NCI-H2029 (cell line): ENCODE measurements at regions not wholly inside any gene's neighbourhood (a gene's known extent, or its start where the extent isn't known, plus 50 kb on each side); places are given as distances from the start of the nearest gene placed in this dataset.
"Not testable (repeated sequence)": the region's sequence is repeated elsewhere in the genome, so short reads cannot be mapped to it uniquely, and the experiment has no call there.

Experiments used
- DNase-seq: peaks from one replicate; lab custom pipeline; 2025; lab: John Stamatoyannopoulos, UW

- not testable (repeated sequence) for DNase-seq
Measured at GRCh38 chr7:65145710-65146109, 139.2 kb upstream of the ERV3-1 start.

GRCh38 chr7:65145008-65145407 lies 138.5 kb upstream of the ERV3-1 start:
- DNase-seq, result not testable (repeated sequence)

DNA sequence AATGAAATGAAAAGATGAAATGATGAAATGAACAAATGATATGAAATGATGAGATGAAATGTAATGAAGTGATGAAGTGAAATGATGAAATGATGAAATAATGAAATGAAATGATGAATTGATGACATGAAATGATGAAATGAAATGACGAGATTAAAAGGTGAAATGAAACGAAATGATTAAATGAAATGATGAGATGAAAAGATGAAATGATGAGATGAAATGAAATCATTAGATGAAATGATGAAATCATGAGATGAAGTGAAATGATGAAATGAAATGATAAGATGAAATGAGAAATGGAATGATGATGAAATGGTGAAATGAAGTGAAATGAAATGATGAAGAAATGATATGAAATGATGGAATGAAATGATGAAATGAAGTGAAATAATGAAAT lies 138.1 kb upstream of the ERV3-1 start:
- not testable (repeated sequence) for DNase-seq

- not testable (repeated sequence) for DNase-seq
Measured at GRCh38 chr7:65144119-65144518, 137.6 kb upstream of the ERV3-1 start.

DNA sequence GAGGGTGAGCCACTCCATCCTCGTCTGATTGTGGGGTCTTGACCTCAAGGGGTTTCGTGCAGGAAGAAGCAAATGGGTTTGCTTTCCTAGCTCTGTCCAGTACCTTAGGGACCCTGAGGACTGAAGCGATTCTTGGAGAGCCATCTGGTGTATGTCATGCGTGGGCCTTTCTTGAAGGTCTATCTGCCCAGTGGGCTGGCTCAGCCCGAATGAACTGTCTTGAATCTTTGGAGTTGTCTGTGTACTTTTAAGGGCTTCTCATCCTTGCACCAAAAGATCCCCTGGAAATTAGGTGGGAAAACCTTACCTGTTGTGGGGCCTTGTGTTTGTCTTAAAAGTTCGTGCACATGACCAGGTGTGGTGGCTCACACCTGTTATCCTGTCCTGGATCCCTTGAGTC lies 135.4 kb upstream of the ERV3-1 start:
- DNase-seq, result not testable (repeated sequence)

GRCh38 chr7:65141405-65141778 lies 134.9 kb upstream of the ERV3-1 start:
- not testable (repeated sequence) for DNase-seq

DNA sequence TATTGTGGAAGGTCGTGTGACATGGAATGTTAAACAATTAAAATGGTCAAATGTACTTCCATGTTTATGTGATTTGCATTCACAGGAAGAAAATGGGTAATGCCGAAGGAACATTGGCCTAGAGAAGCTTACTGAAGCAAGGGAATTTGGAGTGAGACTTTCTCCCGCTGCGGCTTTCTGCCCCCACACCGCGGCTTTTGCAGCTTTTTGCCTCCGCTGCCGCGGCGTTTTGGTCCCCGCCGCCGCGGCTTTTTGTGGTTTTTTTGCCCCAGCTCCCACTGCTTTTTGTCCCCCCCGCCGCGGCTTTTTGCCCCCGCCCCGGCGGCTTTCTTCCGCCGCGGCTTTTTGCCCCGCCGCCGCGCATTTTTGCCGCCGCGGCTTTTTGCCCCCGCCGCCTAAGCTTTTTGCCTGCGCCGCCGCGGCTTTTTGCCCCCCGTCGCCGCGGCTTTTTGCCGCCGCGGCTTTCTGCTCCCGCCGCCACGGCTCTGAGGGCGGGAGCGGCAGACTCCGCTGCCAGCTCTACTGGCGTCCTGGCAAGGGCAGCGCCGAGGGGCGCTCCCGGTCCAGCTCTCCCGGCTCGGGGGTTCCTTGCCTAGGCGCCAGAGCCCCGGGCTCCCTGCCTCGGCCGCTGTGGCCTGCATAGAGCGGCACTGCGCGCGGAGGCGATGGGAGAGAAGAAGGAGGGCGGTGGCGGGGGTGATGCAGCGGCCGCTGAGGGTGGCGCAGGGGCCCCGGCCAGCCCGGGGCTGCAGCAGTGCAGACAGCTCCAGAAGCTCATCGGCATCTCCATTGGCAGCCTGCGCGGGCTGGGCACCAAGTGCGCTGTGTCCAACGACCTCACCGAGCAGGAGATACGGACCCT lies 134.3 kb upstream of the ERV3-1 start:
- DNase-seq, result not testable (repeated sequence)

- not testable (repeated sequence) for DNase-seq
Measured at GRCh38 chr7:65136850-65137249, 130.4 kb upstream of the ERV3-1 start.

- not testable (repeated sequence) for DNase-seq
Measured at GRCh38 chr7:65133087-65133486, 126.6 kb upstream of the ERV3-1 start.

DNA sequence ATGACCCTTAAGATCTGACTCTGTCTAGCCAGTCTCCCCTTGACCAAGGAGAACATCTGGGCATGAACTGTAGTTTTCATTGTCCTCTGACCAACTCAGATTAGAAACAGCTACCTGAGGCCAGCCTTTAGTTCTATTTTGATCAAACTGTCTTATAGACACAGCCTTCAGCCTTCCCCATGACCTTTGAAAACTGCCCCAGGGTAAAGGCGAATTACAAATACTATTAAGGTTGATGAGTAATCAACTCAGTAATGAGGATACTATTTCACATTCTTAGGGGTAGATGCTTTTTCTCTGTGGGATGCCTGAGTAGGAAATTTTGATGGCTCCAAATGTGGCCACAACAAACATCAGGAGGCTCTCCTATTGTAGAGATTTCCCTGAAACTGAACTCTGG lies 125.8 kb upstream of the ERV3-1 start:
- DNase-seq, result not testable (repeated sequence)

DNA sequence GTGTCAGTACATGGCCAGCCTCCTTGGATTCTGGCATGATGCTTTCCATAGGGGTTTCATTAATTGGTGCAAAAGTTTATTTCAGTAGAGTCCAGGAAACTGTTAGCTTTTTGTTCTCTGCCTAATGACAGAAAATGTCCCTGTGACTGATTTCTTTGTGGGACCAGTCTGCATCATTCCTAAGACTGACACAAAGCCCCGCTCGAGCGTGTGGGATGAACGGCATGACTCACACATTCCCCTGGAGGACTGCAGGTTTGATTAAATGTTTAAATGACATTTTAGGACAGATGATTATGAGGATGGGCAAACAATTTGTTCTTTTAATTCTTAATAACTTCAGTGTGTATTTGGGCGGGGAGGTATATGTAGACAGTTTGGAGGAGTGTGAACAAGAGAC lies 120.9 kb upstream of the ERV3-1 start:
- not testable (repeated sequence) for DNase-seq

- DNase-seq, result not testable (repeated sequence)
Measured at GRCh38 chr7:65124600-65124999, 118.1 kb upstream of the ERV3-1 start.

- DNase-seq, result not testable (repeated sequence)
Measured at GRCh38 chr7:65105650-65106203, 99.2 kb upstream of the ERV3-1 start.

DNA sequence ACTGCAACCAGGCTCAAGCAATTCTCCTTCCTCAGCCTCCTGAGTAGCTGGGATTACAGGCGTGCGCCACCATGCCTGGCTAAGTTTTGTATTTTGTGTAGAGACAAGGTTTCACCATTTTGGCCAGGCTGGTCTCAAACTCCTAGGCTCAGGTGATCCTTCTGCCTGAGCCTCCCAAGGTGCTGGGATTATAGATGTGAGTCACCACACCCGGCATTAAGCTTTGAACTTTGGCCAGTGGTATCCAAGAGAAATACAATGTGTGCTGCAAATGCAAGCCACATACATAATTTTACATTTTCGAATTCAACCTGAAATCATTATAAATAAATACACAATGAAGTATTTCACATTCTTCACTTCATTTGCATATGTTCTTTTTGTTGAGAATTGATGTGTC lies 94.0 kb upstream of the ERV3-1 start:
- not testable (repeated sequence) for DNase-seq

DNA sequence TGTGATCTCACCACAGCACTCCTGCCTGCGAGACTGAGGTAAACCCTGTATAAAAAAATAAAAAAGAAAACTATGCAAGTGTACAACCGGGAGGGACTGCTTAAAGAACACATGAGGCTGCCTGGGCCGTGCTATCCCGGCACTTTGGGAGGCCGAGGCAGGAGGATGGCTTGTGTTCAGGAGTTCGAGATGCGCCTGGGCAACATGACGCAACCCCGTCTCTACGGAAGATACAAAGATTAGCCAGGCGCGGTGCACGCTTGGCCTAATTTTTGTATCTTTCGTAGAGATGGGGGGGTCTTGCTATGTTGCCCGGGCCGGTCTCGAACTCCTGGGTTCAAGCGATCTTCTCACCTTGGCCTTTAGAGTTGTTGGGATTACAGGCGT lies 75.2 kb upstream of the ERV3-1 start:
- DNase-seq, result not testable (repeated sequence)

- peak; percentile 31 for DNase-seq
Measured at GRCh38 chr7:65080799-65081668, 74.5 kb upstream of the ERV3-1 start.

DNA sequence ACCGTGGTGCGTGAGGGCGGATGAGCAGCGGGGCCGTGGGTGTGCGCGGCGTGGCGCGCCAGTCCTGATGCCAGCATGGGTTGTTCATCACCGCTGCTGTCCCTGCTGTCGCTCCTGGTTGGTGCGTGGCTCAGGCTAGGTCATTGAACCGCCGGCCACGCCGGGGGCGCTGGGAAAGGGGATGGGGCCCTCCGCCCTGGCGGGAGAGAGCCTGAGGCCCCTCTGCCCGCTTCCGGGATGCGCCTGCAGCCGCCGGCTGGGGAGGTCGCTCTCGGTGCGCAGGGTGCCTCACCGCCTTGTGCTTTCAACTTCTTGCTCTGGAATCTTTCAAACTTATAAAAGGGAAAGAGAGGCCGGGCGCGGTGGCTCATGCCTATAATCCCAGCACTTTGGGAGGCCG lies 68.5 kb upstream of the ERV3-1 start:
- DNase-seq, result not testable (repeated sequence)

DNA sequence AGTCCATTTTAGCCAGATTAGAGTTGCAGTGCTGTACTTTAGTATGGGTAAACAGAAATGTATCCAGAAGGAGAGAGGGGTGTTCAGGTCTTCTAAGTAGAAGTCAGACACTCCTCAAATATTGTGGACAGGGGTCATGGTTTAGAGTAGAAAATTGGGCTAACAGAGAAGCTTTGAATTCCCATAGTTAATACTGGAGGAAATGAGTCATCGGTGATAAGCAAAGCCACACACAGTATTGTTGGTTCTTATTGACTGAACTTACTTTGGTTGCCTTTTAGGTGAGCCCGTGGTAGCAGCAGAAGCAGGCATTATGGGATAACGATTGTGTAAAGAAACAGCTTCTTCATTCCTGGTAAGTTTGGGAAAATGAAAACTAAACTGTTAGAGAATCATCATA lies 66.7 kb upstream of the ERV3-1 start:
- not testable (repeated sequence) for DNase-seq

- not testable (repeated sequence) for DNase-seq
Measured at GRCh38 chr7:65071854-65072431, 65.5 kb upstream of the ERV3-1 start.

GRCh38 chr7:65069476-65069875 lies 63.0 kb upstream of the ERV3-1 start:
- DNase-seq, result not testable (repeated sequence)

DNA sequence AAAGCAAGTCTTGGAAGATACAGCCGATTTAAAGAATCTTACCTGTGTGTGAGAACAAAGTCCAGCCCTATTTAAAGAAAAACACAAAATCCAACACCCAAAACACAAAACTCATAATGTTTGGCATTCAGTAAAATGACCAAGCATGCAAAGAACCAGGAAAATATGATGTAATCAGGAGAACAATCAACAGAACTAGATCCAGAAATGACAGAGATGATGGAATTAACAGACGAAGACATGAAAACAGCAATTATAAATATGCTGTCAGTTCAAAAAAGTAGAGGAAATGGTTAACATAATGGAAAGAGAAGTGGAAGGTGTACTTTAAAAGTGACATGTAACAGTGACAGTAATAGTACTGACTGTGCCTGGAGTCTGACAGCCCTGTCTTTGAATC lies 56.1 kb upstream of the ERV3-1 start:
- DNase-seq, result not testable (repeated sequence)

GRCh38 chr7:65059247-65059646 lies 52.8 kb upstream of the ERV3-1 start:
- not testable (repeated sequence) for DNase-seq
